ENCODE measurements at regions not wholly inside any gene's neighbourhood (a gene's known extent, or its start where the extent isn't known, plus 50 kb on each side); places are given as distances from the start of the nearest gene placed in this dataset.

- TF ChIP-seq, protein P1, sequence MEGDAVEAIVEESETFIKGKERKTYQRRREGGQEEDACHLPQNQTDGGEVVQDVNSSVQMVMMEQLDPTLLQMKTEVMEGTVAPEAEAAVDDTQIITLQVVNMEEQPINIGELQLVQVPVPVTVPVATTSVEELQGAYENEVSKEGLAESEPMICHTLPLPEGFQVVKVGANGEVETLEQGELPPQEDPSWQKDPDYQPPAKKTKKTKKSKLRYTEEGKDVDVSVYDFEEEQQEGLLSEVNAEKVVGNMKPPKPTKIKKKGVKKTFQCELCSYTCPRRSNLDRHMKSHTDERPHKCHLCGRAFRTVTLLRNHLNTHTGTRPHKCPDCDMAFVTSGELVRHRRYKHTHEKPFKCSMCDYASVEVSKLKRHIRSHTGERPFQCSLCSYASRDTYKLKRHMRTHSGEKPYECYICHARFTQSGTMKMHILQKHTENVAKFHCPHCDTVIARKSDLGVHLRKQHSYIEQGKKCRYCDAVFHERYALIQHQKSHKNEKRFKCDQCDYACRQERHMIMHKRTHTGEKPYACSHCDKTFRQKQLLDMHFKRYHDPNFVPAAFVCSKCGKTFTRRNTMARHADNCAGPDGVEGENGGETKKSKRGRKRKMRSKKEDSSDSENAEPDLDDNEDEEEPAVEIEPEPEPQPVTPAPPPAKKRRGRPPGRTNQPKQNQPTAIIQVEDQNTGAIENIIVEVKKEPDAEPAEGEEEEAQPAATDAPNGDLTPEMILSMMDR (IDR thresholded peaks at IDR 0.05) = no peak
- TF ChIP-seq POLR2A (IDR thresholded peaks at IDR 0.05) = no peak
Observed at GRCh38 chr10:43846187-43846680, 197.6 kb upstream of the ZNF32 start.

Data from tibial nerve (tissue), 3 donors.